ENCODE measurements at regions not wholly inside any gene's neighbourhood (a gene's known extent, or its start where the extent isn't known, plus 50 kb on each side); places are given as distances from the start of the nearest gene placed in this dataset.

GRCh38 chr4:38489011-38489861 lies 174.8 kb upstream of the KLF3 start:
- Histone ChIP-seq H3K27me3 (ENCODE audit: insufficient read depth, low read depth, severe bottlenecking) (no peaks in the 10 kb centered on the region), H3K9me3 (ENCODE audit: severe bottlenecking) (no peaks in the 10 kb centered on the region), H3K27ac (peak overlapping the region; percentile 48), H3K36me3 (no peaks in the 10 kb centered on the region), H3K4me3 (ENCODE audit: low read depth, low read length) (peak overlapping the region; percentile 25)
- TF ChIP-seq, protein P1, sequence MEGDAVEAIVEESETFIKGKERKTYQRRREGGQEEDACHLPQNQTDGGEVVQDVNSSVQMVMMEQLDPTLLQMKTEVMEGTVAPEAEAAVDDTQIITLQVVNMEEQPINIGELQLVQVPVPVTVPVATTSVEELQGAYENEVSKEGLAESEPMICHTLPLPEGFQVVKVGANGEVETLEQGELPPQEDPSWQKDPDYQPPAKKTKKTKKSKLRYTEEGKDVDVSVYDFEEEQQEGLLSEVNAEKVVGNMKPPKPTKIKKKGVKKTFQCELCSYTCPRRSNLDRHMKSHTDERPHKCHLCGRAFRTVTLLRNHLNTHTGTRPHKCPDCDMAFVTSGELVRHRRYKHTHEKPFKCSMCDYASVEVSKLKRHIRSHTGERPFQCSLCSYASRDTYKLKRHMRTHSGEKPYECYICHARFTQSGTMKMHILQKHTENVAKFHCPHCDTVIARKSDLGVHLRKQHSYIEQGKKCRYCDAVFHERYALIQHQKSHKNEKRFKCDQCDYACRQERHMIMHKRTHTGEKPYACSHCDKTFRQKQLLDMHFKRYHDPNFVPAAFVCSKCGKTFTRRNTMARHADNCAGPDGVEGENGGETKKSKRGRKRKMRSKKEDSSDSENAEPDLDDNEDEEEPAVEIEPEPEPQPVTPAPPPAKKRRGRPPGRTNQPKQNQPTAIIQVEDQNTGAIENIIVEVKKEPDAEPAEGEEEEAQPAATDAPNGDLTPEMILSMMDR (IDR thresholded peaks at IDR 0.05; ENCODE audit: low read depth, low read length): no peak
- DNase-seq: peak; percentile 60

DNA sequence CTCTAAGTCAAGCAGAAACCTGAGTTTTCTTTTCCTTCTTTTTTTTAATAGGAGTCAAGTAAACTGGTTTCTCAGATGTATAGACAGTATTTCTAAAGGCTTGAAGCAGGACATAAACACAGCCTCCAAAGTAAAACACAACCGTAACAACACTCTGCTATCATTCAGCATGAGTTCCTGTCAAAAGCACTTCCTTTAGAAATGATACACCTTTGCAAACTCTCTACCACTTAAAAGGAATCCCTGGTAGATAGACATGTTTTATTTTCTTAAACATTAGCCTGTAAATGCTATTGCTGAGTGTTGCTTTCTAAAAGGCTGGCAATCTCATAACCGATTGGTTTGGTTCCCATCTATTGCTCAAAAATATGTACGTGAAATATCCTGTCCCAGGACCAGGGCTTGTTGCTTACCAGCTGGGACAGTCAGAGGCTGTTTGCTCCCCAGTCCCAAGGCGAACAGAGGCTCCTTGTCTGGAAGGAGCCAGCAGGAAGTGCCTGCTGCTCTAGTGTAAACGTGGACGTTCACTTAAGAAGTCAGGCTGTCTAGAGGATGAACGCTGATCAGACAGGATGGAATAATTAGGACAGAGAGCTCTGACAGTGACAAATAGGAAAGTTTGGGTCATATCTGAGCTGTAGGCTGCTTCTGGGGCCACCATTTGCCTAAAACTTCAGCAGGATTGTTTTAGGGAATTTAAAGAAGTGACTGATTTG lies 173.9 kb upstream of the KLF3 start:
- peak overlapping the region; percentile 48 for H3K27ac ChIP-seq
- H3K4me3 ChIP-seq (ENCODE audit: low read depth, low read length): no peak overlapping the region
- TF ChIP-seq, protein P1 (IDR thresholded peaks at IDR 0.05; ENCODE audit: low read depth, low read length): no peak
- peak; percentile 34 for DNase-seq
- H3K36me3 ChIP-seq: no peaks in the 10 kb centered on the region
- no peaks in the 10 kb centered on the region for H3K9me3 ChIP-seq (ENCODE audit: severe bottlenecking)
- H3K27me3 ChIP-seq (ENCODE audit: insufficient read depth, low read depth, severe bottlenecking): no peaks in the 10 kb centered on the region

- no peaks in the 10 kb centered on the region for H3K36me3 ChIP-seq
- no peak overlapping the region for H3K27ac ChIP-seq
- no peaks in the 10 kb centered on the region for H3K27me3 ChIP-seq (ENCODE audit: insufficient read depth, low read depth, severe bottlenecking)
- no peak for DNase-seq
- TF ChIP-seq, protein P1 (IDR thresholded peaks at IDR 0.05; ENCODE audit: low read depth, low read length): no peak
- H3K4me3 ChIP-seq (ENCODE audit: low read depth, low read length): no peak overlapping the region
- H3K9me3 ChIP-seq (ENCODE audit: severe bottlenecking): no peaks in the 10 kb centered on the region
These were observed 173.1 kb upstream of the KLF3 start for GRCh38 chr4:38490753-38491446.

DNA sequence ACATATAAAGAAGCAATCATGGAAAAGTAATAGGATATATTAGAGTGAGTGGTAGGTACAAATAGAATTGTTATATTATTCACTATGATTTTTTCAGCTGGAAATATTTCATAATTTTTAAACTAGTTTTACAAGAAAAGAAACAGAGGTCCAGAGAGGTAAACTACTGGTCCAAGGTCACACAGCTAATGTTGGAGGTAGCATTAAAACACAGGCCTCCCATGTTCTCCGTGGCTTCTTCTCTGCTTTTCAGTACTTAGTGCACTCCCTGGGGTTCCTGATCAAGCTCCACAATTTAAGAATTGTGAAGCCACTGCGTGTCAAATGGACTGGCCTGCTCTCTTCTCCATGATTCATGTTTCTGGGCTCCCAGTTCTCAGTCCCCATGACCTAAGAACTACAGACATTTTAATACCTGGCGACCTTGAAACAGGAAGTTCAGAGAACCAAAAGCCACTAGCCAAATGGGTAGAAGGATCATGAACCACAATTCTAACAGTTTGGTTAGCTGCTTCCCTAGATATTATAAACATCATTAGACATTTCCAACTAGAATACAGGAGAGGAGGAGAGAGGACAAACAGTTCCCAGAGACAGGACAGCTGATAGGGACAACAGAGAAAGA lies 172.0 kb upstream of the KLF3 start:
- DNase-seq: no peak
- TF ChIP-seq, protein P1 (IDR thresholded peaks at IDR 0.05; ENCODE audit: low read depth, low read length): no peak
- Histone ChIP-seq H3K27me3 (ENCODE audit: insufficient read depth, low read depth, severe bottlenecking) (no peaks in the 10 kb centered on the region), H3K36me3 (no peaks in the 10 kb centered on the region), H3K4me3 (ENCODE audit: low read depth, low read length) (no peak overlapping the region), H3K27ac (no peak overlapping the region), H3K9me3 (ENCODE audit: severe bottlenecking) (no peaks in the 10 kb centered on the region)

DNA sequence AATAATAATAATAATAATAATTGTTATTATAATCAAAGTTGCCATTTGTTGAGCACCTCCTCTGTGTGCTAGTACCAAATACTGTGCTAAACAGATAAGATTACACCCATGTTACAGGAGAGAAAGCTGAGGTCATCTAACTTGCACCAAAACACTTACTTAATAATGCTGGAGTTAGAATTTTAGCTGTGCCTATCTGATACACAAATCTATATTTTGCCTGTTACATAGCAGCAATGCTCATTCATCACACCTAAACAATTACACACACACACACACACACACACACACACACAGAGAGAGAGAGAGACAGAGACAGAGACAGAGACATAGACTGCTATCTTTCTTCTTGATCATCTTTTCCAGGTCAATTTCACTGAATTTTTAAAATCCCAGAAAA lies 170.9 kb upstream of the KLF3 start:
- Histone ChIP-seq H3K9me3 (ENCODE audit: severe bottlenecking) (no peaks in the 10 kb centered on the region), H3K4me3 (ENCODE audit: low read depth, low read length) (no peak overlapping the region), H3K27me3 (ENCODE audit: insufficient read depth, low read depth, severe bottlenecking) (no peaks in the 10 kb centered on the region), H3K27ac (no peak overlapping the region), H3K36me3 (no peaks in the 10 kb centered on the region)
- DNase-seq: no peak
- TF ChIP-seq, protein P1 (IDR thresholded peaks at IDR 0.05; ENCODE audit: low read depth, low read length): no peak

All from WERI-Rb-1 (cell line).